GM18867 (cell line): ENCODE measurements at regions not wholly inside any gene's neighbourhood (a gene's known extent, or its start where the extent isn't known, plus 50 kb on each side); places are given as distances from the start of the nearest gene placed in this dataset.

Experiments
- ATAC-seq: cut with Tn5 transposase; IDR thresholded peaks from one replicate; pipeline ENCODE4 v1.9.1; 2021; ENCODE audit warnings: mild to moderate bottlenecking, moderate library complexity; ENCODE audit not compliant: unreplicated experiment

GRCh38 chr5:4541334-4541733 lies 598.8 kb upstream of the ADAMTS16 start:
- no peak for ATAC-seq

DNA sequence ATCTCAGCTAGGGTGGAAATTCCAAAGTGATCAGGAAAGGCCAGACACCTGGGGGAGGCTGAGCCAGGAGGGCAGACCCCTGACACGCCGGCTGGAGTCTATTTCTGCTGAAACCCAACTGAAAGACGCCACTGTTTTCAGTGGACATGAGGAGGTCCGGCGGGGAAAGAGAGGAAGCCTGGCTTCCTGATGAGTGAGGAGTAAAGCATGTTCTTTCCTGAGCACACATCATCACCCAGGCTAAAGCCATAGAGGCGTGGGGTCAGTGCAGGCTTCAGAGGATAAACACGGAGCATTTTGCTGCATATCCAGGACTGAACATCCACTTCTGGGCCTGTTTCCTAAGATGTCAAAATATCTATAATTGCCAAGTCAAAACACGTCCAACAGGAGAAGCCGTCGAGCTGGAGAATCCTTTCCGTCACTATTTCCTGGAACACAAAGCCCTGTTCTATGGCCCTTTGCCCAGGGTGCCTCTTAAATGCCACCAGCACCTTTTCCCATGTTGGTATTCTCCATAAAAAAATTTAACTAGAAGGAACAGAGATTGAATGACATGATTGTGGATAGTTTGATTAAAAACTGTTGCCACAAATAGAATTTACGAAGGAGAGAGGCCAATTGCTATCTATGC lies 597.9 kb upstream of the ADAMTS16 start:
- ATAC-seq = no peak

DNA sequence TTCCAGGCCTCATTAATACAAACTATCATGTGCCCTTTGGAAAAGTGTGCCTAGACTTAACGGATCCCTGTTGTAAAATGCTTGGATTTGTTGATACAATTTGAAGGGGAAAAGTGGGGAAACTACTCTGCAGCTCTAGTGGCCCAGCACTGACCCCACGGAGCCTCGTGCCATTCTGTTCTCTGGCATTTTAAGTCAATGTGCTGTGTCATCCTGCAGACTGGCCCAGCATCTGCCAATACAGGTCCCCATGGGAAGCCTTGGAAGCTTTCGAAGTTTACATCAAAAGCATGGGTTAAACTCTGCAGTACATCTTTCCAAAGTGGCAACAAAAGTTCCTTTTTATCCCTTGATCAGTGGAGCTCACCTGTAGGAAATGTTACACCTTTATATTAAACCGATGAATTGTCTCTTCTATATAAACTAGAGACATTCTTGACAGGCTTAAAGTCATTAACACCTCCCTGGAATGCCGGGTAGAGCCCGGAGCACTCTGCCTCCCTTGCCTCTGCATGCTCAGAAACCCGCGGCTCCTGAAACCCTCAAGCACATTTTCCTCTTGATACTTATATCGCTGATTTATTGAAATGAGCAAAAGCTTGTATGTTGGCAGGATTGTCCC lies 596.0 kb upstream of the ADAMTS16 start:
- ATAC-seq = no peak

DNA sequence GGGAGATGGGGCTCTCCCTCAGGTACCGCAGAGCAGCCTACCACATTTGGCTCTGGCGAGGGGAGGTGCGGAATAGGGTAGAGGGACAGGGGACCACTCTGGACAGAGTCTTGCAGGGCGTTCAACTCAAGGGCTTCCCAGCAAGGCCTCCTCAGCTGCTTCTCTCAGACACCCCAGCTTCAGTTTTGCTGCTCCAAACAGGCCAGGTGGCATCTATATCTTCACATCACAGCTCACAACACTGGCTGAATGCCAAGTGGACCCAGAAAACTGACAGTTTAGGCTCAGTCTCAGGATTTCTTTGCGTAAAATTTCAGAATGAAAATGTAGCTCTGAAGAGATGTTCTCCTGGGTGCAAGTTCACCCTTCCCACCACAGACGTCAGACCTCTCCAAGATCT lies 592.6 kb upstream of the ADAMTS16 start:
- ATAC-seq = no peak

DNA sequence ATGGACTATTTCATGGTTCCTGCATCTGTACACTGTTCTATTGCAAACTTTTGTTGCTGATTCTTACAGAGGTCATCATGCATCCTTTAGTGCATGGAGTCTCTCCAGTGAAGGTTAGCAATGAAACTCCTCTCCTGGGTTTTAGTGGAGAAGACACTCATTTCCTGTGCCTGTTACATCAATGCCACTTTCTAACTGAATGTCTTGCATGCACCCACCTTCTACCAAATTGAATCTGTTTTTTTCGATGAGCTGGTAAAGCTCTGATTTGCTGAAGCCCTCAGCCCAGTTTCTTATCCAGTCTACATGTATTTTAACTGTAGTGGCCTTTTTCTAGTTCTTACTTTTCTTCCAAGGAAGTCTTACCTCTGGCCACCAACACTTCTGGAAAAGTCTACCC lies 591.8 kb upstream of the ADAMTS16 start:
- no peak for ATAC-seq

DNA sequence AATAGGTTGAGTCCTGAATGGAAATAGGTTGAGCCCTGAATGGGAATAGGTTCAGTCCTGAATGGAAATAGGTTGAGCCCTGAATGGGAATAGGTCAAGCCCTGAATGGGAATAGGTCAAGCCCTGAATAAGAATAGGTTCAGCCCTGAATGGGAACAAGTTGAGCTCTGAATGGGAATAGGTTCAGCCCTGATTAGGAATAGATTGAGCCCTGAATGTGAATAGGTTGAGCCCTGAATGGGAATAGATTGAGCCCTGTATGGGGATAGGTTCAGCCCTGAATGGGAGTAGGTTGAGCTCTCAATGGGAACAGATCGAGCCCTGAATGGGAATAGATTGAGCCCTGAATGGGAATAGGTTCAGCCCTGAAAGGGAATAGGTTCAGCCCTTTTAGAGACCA lies 590.8 kb upstream of the ADAMTS16 start:
- no peak for ATAC-seq

DNA sequence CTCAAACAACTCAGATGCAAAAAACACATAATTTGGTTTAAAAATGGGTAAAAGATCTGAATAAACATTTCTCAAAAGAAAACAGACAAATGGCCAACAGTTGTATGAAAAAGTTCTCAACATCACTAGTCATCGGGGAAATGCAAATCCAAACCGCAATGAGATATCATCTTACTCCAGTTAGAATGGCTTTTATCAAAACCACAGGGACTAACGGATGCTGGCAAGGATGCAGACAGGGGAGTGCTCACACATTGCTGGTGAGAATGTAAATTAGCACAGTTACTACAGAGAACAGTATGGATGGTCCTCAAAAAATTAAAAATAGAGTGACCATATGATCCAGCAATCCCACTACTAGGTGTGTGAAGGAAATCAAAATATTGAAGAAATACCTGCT lies 589.1 kb upstream of the ADAMTS16 start:
- no peak for ATAC-seq

DNA sequence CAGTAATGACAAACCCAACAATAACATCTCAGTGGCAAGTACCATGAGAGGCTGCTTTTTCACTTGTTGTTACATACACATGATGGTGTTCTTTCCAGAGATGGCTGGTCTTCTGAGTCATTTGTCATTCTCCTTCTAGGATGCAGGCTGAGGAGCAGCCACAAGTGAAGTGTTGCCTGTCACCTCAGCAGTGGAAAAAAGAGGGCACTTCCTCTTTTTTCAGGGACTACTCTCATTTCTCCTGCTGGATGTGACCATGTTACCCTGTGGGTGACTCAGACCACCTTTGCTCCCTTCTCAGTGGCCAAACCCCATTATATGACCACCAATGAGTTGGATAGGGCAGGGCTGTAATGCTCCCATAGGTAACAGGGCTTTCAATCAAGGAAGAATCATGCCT lies 587.0 kb upstream of the ADAMTS16 start:
- ATAC-seq = no peak

DNA sequence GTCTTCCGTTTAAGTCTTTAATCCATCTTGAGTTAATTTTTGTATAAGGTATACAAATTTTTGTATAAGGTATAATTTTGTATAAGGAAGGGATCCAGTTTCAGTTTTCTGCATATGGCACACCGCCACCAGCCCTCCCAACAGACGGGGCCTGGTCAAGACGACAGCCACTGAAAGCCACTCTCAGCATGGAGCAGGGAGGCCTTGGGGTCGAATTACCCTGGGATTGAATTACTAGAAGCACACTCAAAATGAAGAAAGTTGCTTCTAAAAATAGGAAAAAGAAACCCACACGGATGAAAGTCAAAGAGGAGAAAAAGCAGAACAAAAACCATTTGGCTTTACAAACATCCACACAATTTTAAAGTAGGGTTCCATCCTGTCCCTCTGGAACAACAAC lies 586.2 kb upstream of the ADAMTS16 start:
- ATAC-seq = no peak

DNA sequence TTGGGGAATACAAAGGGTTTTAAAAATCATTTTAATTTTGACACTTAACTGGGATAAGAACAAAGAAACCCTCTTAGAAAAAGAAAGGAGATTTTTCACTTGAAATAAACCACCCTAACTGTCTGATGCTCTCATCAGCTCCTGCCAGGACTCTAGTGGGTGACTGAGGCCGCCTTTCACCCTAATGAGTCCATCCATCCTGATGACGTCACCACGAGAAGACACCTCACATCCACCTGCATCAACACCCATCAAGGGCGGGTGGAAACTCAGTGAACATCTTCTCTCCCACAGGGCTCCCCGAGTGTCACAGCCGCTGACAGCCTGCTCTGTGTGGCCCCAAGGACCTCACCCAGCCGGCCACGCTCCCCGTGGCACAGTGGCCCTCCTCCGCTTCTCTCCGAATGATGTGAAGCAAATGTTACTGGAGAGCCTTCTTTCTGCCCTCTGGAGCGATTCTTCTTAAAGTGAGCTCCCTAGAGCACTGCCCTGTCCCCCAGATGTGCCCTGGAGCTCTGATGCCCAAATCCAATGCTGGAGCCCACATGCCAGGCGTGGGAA lies 584.3 kb upstream of the ADAMTS16 start:
- ATAC-seq = no peak

GRCh38 chr5:4561403-4561802 lies 578.7 kb upstream of the ADAMTS16 start:
- ATAC-seq = no peak

GRCh38 chr5:4563400-4563799 lies 576.7 kb upstream of the ADAMTS16 start:
- ATAC-seq = no peak

GRCh38 chr5:4570047-4570995 lies 569.8 kb upstream of the ADAMTS16 start:
- no peak for ATAC-seq

DNA sequence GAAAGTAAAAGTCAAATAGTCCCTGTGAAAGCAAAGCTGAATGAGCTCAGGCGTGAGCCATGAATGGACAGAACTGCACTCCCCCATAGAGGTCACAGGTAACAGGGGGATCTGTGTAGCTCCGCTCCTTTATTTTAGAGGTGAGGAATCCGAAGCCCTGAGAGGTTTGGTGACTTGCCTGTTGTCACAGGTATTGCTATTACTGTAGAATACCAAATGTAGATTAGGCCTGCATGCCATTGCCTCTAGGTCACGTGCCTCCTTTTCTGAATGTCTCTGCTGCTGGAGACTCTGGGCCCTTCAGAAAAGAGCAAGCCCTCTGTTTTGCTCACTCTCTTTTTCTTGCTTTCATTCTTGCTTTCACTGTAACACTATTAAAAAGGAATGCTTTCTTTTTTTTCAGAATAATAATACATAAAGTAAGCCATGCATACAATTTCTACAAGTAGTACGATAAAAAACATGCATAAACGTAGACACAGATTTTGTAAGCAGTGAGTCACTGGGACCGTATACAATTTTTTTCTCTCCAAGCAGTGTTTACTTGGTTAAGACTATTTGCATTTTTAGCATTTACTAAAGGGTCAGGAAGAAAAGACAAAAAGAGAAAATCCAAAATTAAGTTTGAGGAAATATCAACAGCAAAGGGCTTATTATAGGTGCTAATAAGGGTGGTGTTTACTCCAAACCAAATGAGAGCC lies 568.7 kb upstream of the ADAMTS16 start:
- no peak for ATAC-seq

DNA sequence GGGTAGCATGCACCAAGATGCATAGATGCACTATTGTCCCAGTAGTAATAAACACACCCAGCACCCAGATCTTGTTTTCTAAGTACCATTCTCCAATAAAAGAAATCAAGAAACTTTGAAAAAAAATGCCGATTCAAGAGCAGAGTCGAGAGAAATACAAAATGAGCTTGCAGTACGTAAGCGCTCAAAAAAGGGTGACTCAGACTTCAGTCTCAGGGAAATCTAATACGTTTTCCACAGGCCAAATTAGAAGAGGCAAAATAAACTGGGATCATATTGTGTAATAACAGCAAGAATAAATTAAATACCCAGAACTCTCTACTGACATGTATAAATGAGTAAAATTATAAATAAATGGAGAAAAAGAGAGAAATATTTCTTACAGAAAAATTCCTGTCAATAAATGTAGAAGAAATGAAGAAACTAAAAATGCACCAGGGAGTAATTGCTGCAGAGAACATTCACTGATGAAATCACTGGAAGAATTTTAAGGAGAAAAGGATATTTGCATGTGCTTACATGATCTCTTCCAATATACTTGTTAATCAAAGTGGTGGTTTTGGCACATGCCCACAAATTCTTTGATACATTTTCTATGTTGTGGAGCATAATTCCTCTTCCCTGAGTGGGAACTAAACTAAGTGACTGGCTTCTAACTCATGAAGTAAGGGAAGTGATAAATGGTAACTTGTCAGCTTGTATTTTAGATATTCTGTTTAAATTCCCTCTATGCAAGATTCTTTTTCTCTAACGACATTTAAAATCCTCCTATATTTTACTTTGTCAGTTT lies 567.6 kb upstream of the ADAMTS16 start:
- ATAC-seq = no peak

GRCh38 chr5:4575608-4576007 lies 564.5 kb upstream of the ADAMTS16 start:
- ATAC-seq = no peak

DNA sequence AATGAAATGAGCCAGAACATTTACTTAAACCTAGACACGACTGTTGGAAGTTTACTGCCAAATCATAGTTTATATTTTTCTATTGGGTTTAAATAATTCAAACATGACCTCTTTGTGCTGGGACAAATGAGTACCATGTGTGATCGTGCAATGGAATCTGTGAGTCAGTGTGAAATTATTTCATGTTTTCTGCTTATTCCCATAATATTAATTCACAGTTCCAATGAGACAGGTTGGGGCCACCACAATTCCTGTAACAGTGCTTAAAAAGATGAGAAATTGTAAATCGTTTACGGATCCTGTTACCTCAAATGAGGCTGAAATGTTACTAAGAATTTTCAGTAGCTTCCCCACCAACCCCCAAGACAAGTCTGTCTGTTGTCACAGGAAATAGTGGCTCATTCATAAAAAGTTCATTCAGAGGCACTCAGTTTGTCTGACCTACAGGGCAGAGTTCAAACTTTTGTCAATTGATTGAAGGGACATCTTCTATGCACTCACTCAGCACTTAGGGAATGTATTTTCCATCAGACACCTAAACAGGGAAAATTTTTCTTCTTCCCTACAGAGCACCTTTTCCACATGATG lies 563.9 kb upstream of the ADAMTS16 start:
- ATAC-seq = no peak

DNA sequence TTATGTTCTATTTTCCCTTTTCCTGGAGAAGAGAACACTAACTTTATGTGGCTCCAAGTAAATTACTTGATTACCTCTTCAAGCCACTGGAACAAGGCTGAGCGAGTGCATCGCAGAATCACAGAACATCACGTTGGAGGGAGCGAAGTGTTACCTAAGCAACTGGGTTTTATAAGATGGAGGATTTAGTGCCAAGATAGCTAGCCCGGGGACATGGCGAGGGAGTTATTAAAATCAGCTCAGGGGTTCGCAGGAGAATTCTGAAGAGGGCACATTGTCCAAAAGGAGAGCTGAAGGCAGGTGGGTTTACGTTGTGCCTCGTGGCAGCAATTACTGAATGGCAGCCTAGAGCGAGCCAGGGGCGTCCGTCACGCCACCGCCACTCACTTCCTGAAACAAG lies 563.2 kb upstream of the ADAMTS16 start:
- ATAC-seq = no peak

GRCh38 chr5:4579679-4580078 lies 560.5 kb upstream of the ADAMTS16 start:
- no peak for ATAC-seq

- no peak for ATAC-seq
Observed at GRCh38 chr5:4580772-4581171, 559.4 kb upstream of the ADAMTS16 start.
